ENCODE measurements at regions not wholly inside any gene's neighbourhood (a gene's known extent, or its start where the extent isn't known, plus 50 kb on each side); places are given as distances from the start of the nearest gene placed in this dataset.

- no peak for DNase-seq (ENCODE audit: low read depth)
- TF ChIP-seq CTCF (conservative IDR thresholded peaks at IDR 0.05; ENCODE audit: low read depth, low read length), result no peak
- H3K4me3 ChIP-seq (ENCODE audit: low read depth, low read length), result no peak overlapping the region
Measured at GRCh38 chr5:107215611-107216010, 455.1 kb downstream of the EFNA5 start.

GRCh38 chr5:107213025-107213424 lies 457.7 kb downstream of the EFNA5 start:
- no peak overlapping the region for H3K4me3 ChIP-seq (ENCODE audit: low read depth, low read length)
- TF ChIP-seq CTCF (conservative IDR thresholded peaks at IDR 0.05; ENCODE audit: low read depth, low read length), result no peak
- no peak for DNase-seq (ENCODE audit: low read depth)

GRCh38 chr5:107211630-107212029 lies 459.1 kb downstream of the EFNA5 start:
- no peak overlapping the region for H3K4me3 ChIP-seq (ENCODE audit: low read depth, low read length)
- no peak for TF ChIP-seq CTCF (conservative IDR thresholded peaks at IDR 0.05; ENCODE audit: low read depth, low read length)
- no peak for DNase-seq (ENCODE audit: low read depth)

- TF ChIP-seq CTCF (conservative IDR thresholded peaks at IDR 0.05; ENCODE audit: low read depth, low read length), result no peak
- no peak overlapping the region for H3K4me3 ChIP-seq (ENCODE audit: low read depth, low read length)
- no peak for DNase-seq (ENCODE audit: low read depth)
Measured at GRCh38 chr5:107208867-107209266, 461.9 kb downstream of the EFNA5 start.

GRCh38 chr5:107204413-107204812 lies 466.3 kb downstream of the EFNA5 start:
- TF ChIP-seq CTCF (conservative IDR thresholded peaks at IDR 0.05; ENCODE audit: low read depth, low read length), result no peak
- H3K4me3 ChIP-seq (ENCODE audit: low read depth, low read length), result no peak overlapping the region
- no peak for DNase-seq (ENCODE audit: low read depth)

GRCh38 chr5:107203243-107203642 lies 467.5 kb downstream of the EFNA5 start:
- no peak for DNase-seq (ENCODE audit: low read depth)
- H3K4me3 ChIP-seq (ENCODE audit: low read depth, low read length), result no peak overlapping the region
- TF ChIP-seq CTCF (conservative IDR thresholded peaks at IDR 0.05; ENCODE audit: low read depth, low read length), result no peak

- no peak for TF ChIP-seq CTCF (conservative IDR thresholded peaks at IDR 0.05; ENCODE audit: low read depth, low read length)
- no peak for DNase-seq (ENCODE audit: low read depth)
- H3K4me3 ChIP-seq (ENCODE audit: low read depth, low read length), result no peak overlapping the region
Measured at GRCh38 chr5:107199756-107200155, 471.0 kb downstream of the EFNA5 start.

Data from choroid plexus epithelial cell (primary cell).